ENCODE measurements at regions not wholly inside any gene's neighbourhood (a gene's known extent, or its start where the extent isn't known, plus 50 kb on each side); places are given as distances from the start of the nearest gene placed in this dataset.
A peak's percentile ranks its signal among the peaks of the same experiment; 100 is the strongest.

- Mint-ChIP-seq H3K4me1 (peaks cover 0 to 5% (median 0%) of the 10 kb centered on the region in 3 donors), H3K36me3 (peaks cover 2% of the 10 kb centered on the region), H3K4me3 (no peak overlapping the region), H3K27me3 (no peaks in the 10 kb centered on the region), H3K27ac (no peak overlapping the region), H3K9me3 (peaks cover 3 to 11% (median 4%) of the 10 kb centered on the region in 3 donors)
These were observed 322.2 kb downstream of the BRD1 start for GRCh38 chr22:49505337-49506009.

- Mint-ChIP-seq H3K27me3 (no peaks in the 10 kb centered on the region), H3K27ac (no peak overlapping the region), H3K4me1 (peaks cover 0 to 3% (median 0%) of the 10 kb centered on the region in 3 donors), H3K4me3 (no peak overlapping the region), H3K36me3 (peaks cover 2% of the 10 kb centered on the region), H3K9me3 (no peaks in the 10 kb centered on the region)
These were observed 323.7 kb downstream of the BRD1 start for GRCh38 chr22:49503896-49504521.

DNA sequence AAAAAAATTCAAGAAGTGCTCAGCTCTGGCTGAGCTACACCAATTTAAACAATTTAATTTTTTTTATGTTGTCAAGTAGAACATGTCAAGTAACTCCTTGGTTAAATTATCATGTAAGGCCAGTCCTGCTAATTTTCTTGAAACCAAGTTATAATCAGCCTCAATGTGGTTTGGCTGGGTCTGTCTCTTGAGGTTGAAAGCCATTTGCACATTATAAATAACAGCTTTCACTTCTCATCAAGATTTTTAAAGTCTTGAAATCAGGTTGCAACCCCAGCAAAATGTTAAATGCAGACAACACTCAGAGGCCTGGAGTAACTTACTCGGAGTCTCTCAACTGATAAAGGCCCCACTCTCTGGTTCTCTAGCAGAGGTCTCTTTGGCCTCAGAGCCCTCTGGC is 324.4 kb downstream of the BRD1 start:
- Mint-ChIP-seq H3K4me3 (no peak overlapping the region), H3K36me3 (peaks cover 2% of the 10 kb centered on the region), H3K4me1 (peaks cover 0 to 3% (median 0%) of the 10 kb centered on the region in 3 donors), H3K9me3 (peaks cover 0 to 3% (median 0%) of the 10 kb centered on the region in 3 donors), H3K27me3 (no peaks in the 10 kb centered on the region), H3K27ac (peak overlapping the region in 1 of 3 donors; percentile 6)

- no peaks in the 10 kb centered on the region for H3K27me3 Mint-ChIP-seq
- peaks cover 0 to 4% (median 0%) of the 10 kb centered on the region in 3 donors for H3K4me1 Mint-ChIP-seq
- H3K9me3 Mint-ChIP-seq, result peaks cover 0 to 6% (median 0%) of the 10 kb centered on the region in 3 donors
- H3K36me3 Mint-ChIP-seq, result no peaks in the 10 kb centered on the region
- no peak overlapping the region for H3K27ac Mint-ChIP-seq
- no peak overlapping the region for H3K4me3 Mint-ChIP-seq
These were observed 325.4 kb downstream of the BRD1 start for GRCh38 chr22:49502126-49502826.

GRCh38 chr22:49500942-49501395 is 326.7 kb downstream of the BRD1 start:
- Mint-ChIP-seq H3K27ac (no peak overlapping the region), H3K4me3 (no peak overlapping the region), H3K27me3 (no peaks in the 10 kb centered on the region), H3K36me3 (no peaks in the 10 kb centered on the region), H3K4me1 (peaks cover 0 to 4% (median 0%) of the 10 kb centered on the region in 3 donors), H3K9me3 (peaks cover 0 to 6% (median 0%) of the 10 kb centered on the region in 3 donors)

DNA sequence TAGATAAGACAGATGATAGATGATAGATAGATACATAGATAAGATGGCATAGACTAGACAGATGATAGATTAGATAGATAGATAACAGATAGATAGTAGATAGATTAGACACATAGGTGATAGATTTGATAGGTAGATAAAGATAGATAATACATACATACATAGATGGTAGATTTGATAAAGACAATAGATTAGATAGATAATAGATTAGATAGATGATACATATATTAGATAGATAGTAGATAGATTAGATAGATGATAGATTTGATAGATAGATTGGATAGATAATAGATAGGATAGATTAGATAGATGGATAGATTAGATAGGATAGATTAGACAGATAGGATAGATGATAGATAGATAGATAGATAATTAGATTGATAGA is 327.6 kb downstream of the BRD1 start:
- H3K36me3 Mint-ChIP-seq, result no peaks in the 10 kb centered on the region
- no peak overlapping the region for H3K4me3 Mint-ChIP-seq
- H3K27me3 Mint-ChIP-seq, result no peaks in the 10 kb centered on the region
- peaks cover 0 to 10% (median 0%) of the 10 kb centered on the region in 3 donors for H3K9me3 Mint-ChIP-seq
- H3K4me1 Mint-ChIP-seq, result peaks cover 0 to 4% (median 0%) of the 10 kb centered on the region in 3 donors
- no peak overlapping the region for H3K27ac Mint-ChIP-seq

DNA sequence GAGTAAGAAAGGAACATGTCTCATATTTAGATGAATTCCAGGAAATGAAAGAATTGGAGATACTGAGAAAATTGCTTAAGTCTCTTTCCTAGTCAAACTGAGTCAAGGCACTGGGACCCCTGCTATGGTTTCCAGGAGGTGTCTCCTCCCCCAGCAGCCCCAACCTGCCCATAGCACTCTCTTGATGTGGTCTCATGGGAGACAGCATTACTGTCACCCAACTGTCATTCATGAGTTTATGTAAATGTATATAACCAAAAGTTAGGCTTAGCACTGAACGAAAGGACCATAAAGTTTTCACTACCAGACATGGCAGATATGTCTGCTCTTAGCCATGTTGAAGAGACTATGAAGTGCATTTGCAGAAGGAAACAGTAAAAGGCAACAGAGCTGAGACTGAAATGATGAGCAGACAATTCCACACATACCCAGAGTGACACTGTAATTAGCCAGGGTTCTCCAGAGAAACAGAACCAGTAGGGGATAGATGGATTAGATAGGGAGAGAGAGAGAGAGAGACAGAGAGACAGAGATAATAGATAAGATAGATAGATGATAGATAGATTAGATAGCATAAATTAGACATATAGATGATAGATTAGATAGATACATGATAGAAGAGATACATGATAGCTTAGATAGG is 328.1 kb downstream of the BRD1 start:
- Mint-ChIP-seq H3K27ac (no peak overlapping the region), H3K4me1 (peaks cover 0 to 4% (median 0%) of the 10 kb centered on the region in 3 donors)

DNA sequence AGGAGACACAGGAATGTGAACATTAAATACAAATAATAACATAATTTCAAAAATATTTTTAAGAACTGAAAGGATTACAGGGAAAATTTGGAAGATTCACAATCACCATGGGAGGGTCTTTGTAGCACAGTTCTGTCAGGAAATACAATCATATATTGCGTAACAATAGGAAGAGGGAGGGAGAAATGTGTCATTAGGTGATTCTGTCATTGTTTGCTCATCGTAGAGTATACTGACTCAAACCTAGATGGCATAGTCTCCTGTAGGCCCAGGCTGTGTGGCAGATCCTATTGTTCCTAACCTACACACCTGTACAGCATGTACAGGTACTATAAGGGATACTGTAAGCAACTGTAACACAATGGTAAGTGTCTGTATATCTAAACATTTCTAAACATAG is 330.4 kb downstream of the BRD1 start:
- Mint-ChIP-seq H3K4me3 (no peak overlapping the region), H3K9me3 (peaks cover 0 to 13% (median 0%) of the 10 kb centered on the region in 3 donors)

More for the DNA sequence above, 328.1 kb downstream of the BRD1 start:
- Mint-ChIP-seq H3K9me3 (peaks cover 0 to 13% (median 0%) of the 10 kb centered on the region in 3 donors), H3K27me3 (no peaks in the 10 kb centered on the region), H3K36me3 (no peaks in the 10 kb centered on the region), H3K4me3 (no peak overlapping the region)

GRCh38 chr22:49494555-49494954 is 333.1 kb downstream of the BRD1 start:
- Mint-ChIP-seq H3K4me3 (no peak overlapping the region), H3K36me3 (peaks cover 1% of the 10 kb centered on the region), H3K27me3 (no peaks in the 10 kb centered on the region), H3K27ac (no peak overlapping the region), H3K4me1 (peaks cover 0 to 1% (median 0%) of the 10 kb centered on the region in 3 donors), H3K9me3 (peaks cover 0 to 13% (median 0%) of the 10 kb centered on the region in 3 donors)

More for the DNA sequence above, 330.4 kb downstream of the BRD1 start:
- no peak overlapping the region for H3K27ac Mint-ChIP-seq
- H3K27me3 Mint-ChIP-seq, result no peaks in the 10 kb centered on the region
- no peaks in the 10 kb centered on the region for H3K36me3 Mint-ChIP-seq
- H3K4me1 Mint-ChIP-seq, result peaks cover 0 to 1% (median 0%) of the 10 kb centered on the region in 3 donors

- no peak overlapping the region for H3K4me3 Mint-ChIP-seq
- H3K36me3 Mint-ChIP-seq, result peaks cover 1% of the 10 kb centered on the region
- no peaks in the 10 kb centered on the region for H3K27me3 Mint-ChIP-seq
- H3K4me1 Mint-ChIP-seq, result no peaks in the 10 kb centered on the region
- H3K27ac Mint-ChIP-seq, result no peak overlapping the region
- peaks cover 0 to 7% (median 0%) of the 10 kb centered on the region in 3 donors for H3K9me3 Mint-ChIP-seq
These were observed 334.9 kb downstream of the BRD1 start for GRCh38 chr22:49492741-49493251.

DNA sequence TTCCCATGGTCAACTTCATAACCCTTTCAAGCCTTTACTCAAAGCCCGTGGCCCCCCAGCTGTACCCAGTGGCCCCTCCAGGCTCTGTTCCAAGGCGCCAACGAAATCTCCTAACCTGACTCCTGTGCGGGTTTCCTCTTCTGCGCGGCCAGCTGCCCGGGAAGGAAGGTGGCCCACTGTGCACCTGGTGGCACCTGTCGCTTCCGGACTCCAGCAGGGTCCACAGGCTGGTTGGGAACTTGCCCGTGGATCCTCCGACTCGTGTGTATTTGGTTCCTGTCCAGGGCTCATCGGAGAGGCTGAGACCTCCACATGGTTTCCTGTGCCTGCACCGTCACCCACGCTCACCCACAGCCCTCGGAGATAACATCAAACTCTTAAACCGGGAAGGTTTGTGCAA is 335.4 kb downstream of the BRD1 start:
- H3K27ac Mint-ChIP-seq, result no peak overlapping the region
- H3K9me3 Mint-ChIP-seq, result peaks cover 0 to 7% (median 0%) of the 10 kb centered on the region in 3 donors
- H3K4me1 Mint-ChIP-seq, result no peaks in the 10 kb centered on the region
- no peaks in the 10 kb centered on the region for H3K27me3 Mint-ChIP-seq
- H3K4me3 Mint-ChIP-seq, result no peak overlapping the region
- H3K36me3 Mint-ChIP-seq, result peaks cover 1% of the 10 kb centered on the region

DNA sequence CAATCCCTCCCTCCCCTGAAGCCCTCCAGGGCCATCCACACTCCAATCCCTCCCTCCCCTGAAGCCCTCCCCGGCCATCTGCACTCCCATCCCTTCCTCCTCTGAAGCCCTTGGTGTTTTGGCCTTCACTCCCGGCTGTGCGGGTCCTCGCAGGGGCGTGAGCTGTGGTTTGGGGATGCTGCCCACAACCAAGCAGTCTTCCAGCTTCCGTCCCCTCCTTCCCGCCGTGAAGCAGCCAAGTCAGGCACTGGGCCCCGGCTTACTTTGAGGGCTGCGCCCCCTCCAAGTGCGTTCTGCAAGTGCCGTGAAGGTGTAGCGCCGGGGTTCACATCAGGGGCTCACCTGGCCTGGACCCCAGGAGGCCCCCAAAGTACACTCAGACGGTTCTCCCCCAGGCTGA is 335.9 kb downstream of the BRD1 start:
- peaks cover 0 to 7% (median 0%) of the 10 kb centered on the region in 3 donors for H3K9me3 Mint-ChIP-seq
- H3K27ac Mint-ChIP-seq, result no peak overlapping the region
- H3K4me3 Mint-ChIP-seq, result no peak overlapping the region
- H3K36me3 Mint-ChIP-seq, result peaks cover 1% of the 10 kb centered on the region
- no peaks in the 10 kb centered on the region for H3K4me1 Mint-ChIP-seq
- H3K27me3 Mint-ChIP-seq, result no peaks in the 10 kb centered on the region

DNA sequence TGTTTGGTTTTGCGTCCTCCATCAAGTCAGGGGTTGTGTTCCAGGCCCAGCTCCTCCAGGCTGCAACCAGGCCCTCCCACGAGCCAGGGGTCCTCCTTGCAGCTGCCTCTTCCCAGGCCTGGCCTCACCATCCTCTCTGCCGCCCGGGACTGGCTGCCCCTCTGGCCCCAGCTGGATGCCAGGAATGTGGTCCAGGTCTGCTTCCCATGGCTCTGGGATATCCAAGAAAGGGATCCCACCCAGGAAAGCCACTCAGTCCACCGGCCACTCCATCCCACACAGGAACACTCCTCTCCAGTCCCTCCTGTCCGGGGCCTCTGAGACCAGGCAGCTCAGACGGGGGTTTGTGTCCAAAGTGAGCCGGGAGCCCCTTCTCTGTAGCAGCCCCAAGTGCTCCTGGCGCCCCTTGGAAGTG is 336.4 kb downstream of the BRD1 start:
- H3K4me3 Mint-ChIP-seq, result no peak overlapping the region
- H3K9me3 Mint-ChIP-seq, result peaks cover 0 to 7% (median 0%) of the 10 kb centered on the region in 3 donors
- H3K27me3 Mint-ChIP-seq, result no peaks in the 10 kb centered on the region
- H3K36me3 Mint-ChIP-seq, result peaks cover 1% of the 10 kb centered on the region
- no peak overlapping the region for H3K27ac Mint-ChIP-seq
- no peaks in the 10 kb centered on the region for H3K4me1 Mint-ChIP-seq

DNA sequence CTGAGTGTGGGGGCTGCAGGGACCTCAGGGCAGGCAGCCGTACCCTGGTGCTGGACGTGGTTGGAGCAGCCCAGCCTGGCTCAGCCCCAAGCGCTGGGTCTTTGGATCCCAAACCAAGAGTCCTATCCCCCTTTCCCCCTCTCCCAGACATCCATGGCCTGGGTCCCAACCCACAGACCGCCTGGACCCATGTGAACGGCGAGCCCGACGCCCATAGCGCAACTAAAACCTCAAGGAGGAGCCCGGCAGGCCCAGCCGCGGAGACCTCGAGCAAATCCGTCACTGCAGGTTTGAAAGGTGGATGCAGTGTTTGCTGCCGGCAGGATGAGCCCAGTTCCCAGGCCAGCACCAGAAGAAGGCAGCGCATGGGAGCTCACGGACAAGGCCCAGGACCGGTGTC is 337.0 kb downstream of the BRD1 start:
- Mint-ChIP-seq H3K4me1 (no peaks in the 10 kb centered on the region), H3K36me3 (peaks cover 1% of the 10 kb centered on the region), H3K9me3 (peaks cover 0 to 7% (median 0%) of the 10 kb centered on the region in 3 donors), H3K4me3 (no peak overlapping the region), H3K27ac (no peak overlapping the region), H3K27me3 (no peaks in the 10 kb centered on the region)
